Karpas-422 (cell line): ENCODE measurements at regions not wholly inside any gene's neighbourhood (a gene's known extent, or its start where the extent isn't known, plus 50 kb on each side); places are given as distances from the start of the nearest gene placed in this dataset.

Experiments
- DNase-seq: peaks from one replicate; pipeline ENCODE4 v3.0.0-alpha.2; 2015
- H2AFZ ChIP-seq: fragments of 200-600 bp; sonication (generic); 2 replicates; pipeline ENCODE4 v1.6.1; 2014; ENCODE audit warnings: antibody characterized with exemption, low read length, mixed read lengths
- H3K27ac ChIP-seq: fragments of 200-600 bp; sonication (generic); 2 replicates; pipeline ENCODE4 v1.5.1; 2014; ENCODE audit warnings: mild to moderate bottlenecking, low read length, moderate library complexity
- H3K27me3 ChIP-seq: fragments of 200-600 bp; sonication (generic); 2 replicates; pipeline ENCODE4 v1.6.1; 2014; ENCODE audit warnings: low read length, mixed read lengths
- H3K36me3 ChIP-seq: fragments of 200-600 bp; sonication (generic); 2 replicates; pipeline ENCODE4 v1.6.1; 2014; ENCODE audit warnings: low read length, mixed read lengths; ENCODE audit not compliant: insufficient read depth
- H3K4me1 ChIP-seq: fragments of 200-600 bp; sonication (generic); 2 replicates; pipeline ENCODE4 v1.6.1; 2014; ENCODE audit warnings: mild to moderate bottlenecking, low read length, mixed read lengths
- H3K4me2 ChIP-seq: fragments of 200-600 bp; sonication (generic); 2 replicates; pipeline ENCODE4 v1.6.1; 2014; ENCODE audit warnings: low read length, low read depth, mild to moderate bottlenecking; ENCODE audit not compliant: poor library complexity, severe bottlenecking
- H3K4me3 ChIP-seq: fragments of 200-600 bp; sonication (generic); 2 replicates; pipeline ENCODE4 v1.5.1; 2014; ENCODE audit warnings: mild to moderate bottlenecking, antibody characterized with exemption, low read length, mixed read lengths
- H3K79me2 ChIP-seq: fragments of 200-600 bp; sonication (generic); 2 replicates; pipeline ENCODE4 v1.6.1; 2014; ENCODE audit warnings: mild to moderate bottlenecking, low read length, mixed read lengths
- H3K9ac ChIP-seq: fragments of 200-600 bp; sonication (generic); 2 replicates; pipeline ENCODE4 v1.6.0; 2014; ENCODE audit warnings: low read length
- H3K9me2 ChIP-seq: fragments of 200-600 bp; sonication (generic), shearing (Covaris generic); replicated peaks from 2 replicates; pipeline ENCODE4 v1.6.0; 2014; ENCODE audit warnings: mild to moderate bottlenecking, low read length, moderate library complexity; ENCODE audit not compliant: insufficient read depth
- H3K9me3 ChIP-seq: fragments of 300-700, 200-600 bp; sonication (generic); 2 replicates; pipeline ENCODE4 v1.6.1; 2014; ENCODE audit warnings: low read length, mixed read lengths
- H4K20me1 ChIP-seq: fragments of 200-600 bp; sonication (generic); 2 replicates; pipeline ENCODE4 v1.6.1; 2014; ENCODE audit warnings: mild to moderate bottlenecking, antibody characterized with exemption, low read length, low read depth; ENCODE audit not compliant: insufficient read depth

DNA sequence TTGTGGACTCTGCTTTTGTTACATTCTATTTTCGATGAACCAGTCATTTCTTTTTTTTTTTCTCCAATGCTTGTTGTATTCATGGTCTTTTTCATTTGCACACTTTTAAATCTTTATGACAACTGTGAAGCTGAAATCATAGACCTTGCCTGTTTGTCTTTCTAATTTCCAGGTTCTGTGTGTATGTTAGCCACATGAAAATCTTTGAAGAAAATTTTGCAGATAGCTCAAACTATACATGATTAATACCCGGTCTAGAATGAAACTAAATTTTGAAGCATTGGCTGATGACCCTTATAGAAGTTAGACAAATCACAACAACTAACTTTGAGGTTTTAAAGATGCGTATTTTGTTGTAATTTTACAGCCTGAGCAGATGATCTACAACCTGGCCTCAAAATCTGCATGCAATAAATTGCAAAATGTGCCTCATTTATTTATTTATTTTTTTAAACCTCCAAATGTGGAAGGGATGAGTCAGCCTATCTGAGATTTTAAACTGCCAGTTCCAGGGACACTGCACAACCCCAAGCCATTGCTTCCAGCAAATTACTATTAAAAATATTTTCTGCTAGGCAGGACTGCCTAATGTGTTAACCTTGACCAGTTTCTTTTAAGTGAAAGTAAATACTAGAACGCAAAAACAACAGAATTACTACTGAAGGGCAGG, 96.3 kb upstream of the NAV3 start:
- H3K9me2 ChIP-seq: no peaks in the 10 kb centered on the region
- no peaks in the 10 kb centered on the region for H3K4me1 ChIP-seq
- H4K20me1 ChIP-seq: no peaks in the 10 kb centered on the region
- no peaks in the 10 kb centered on the region for H3K27me3 ChIP-seq
- no peak overlapping the region for H3K27ac ChIP-seq
- no peak overlapping the region for H2AFZ ChIP-seq
- no peaks in the 10 kb centered on the region for H3K36me3 ChIP-seq
- no peak for DNase-seq
- no peaks in the 10 kb centered on the region for H3K79me2 ChIP-seq
- no peak overlapping the region for H3K4me2 ChIP-seq
- H3K4me3 ChIP-seq: no peak overlapping the region
- no peaks in the 10 kb centered on the region for H3K9me3 ChIP-seq
- no peak overlapping the region for H3K9ac ChIP-seq

DNA sequence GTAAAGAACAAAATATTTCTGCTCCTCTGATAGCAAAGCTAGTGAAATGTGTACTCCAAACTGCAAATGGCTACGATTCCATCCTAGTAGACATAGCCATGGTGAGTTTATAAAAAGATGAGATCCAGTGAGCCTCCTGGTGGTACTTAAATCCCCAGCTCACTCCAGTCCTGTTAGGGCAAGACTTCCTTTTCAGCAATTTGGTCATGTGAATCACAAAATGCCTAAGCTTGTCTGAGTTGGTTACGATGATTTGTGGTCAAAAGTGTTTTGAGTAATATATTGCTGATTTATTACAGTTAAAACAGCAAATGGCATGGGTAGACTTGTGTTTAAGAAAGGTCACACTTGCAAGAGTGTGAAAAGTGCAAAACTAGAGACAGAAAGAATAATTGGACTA, 102.7 kb upstream of the NAV3 start:
- Histone ChIP-seq H3K36me3 (no peaks in the 10 kb centered on the region), H3K4me1 (no peaks in the 10 kb centered on the region), H3K9ac (no peak overlapping the region), H4K20me1 (no peaks in the 10 kb centered on the region), H3K9me3 (no peaks in the 10 kb centered on the region), H3K27ac (no peak overlapping the region), H2AFZ (no peak overlapping the region), H3K4me3 (no peak overlapping the region), H3K9me2 (no peaks in the 10 kb centered on the region), H3K27me3 (no peaks in the 10 kb centered on the region), H3K79me2 (no peaks in the 10 kb centered on the region), H3K4me2 (no peak overlapping the region)
- DNase-seq: peak; percentile 11

DNA sequence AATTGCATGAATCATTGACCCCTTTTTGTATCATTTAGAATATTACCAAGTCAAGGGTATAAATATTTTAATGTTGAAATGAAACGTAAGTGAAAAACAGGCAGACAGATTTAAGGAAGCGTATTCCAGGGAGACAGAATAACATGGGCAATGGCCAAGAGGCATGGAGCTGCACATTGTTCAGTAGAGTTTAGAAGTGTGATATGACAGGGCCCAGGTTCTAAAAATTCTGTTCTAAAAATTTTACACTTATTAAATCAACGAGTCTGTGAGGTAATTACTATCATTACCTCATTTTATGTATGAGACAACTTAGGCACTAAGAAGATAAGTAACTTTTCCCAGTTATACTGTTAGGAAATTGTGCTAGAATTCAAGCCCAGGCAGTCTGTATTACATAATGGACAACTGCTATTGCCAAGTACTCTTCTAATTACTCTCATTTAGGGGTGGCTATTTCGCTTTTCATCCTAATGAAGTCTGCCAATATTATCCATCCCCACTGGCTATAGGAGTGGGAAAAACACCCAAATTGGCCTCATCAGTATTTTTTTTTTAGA, 103.2 kb upstream of the NAV3 start:
- H2AFZ ChIP-seq: no peak overlapping the region
- H3K79me2 ChIP-seq: no peaks in the 10 kb centered on the region
- no peaks in the 10 kb centered on the region for H3K4me1 ChIP-seq
- H3K36me3 ChIP-seq: no peaks in the 10 kb centered on the region
- no peak overlapping the region for H3K4me3 ChIP-seq
- no peaks in the 10 kb centered on the region for H3K9me3 ChIP-seq
- DNase-seq: no peak
- H3K9ac ChIP-seq: no peak overlapping the region
- H3K4me2 ChIP-seq: no peak overlapping the region
- H4K20me1 ChIP-seq: no peaks in the 10 kb centered on the region
- H3K27me3 ChIP-seq: no peaks in the 10 kb centered on the region
- no peak overlapping the region for H3K27ac ChIP-seq
- no peaks in the 10 kb centered on the region for H3K9me2 ChIP-seq

DNA sequence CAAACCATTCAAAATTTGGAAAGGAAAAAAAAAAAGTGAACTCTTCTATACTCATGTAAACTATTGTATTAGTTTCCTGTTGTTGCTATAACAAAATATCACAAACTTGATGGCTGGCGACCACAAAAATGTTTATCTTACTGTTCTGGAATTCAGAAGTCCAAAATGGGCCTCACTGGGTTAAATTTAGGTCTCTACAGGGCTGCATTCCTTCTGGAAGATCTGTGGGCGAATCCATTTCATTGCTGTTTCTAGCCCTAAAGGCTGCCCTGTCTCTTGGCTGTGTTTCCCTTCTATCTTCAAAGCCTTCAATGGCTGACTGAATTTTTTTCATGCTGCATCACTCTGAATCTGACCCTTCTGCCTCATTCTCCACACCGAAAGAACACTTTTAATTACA, 105.1 kb upstream of the NAV3 start:
- H3K4me1 ChIP-seq: no peaks in the 10 kb centered on the region
- H3K9ac ChIP-seq: no peak overlapping the region
- no peaks in the 10 kb centered on the region for H3K79me2 ChIP-seq
- H3K27me3 ChIP-seq: no peaks in the 10 kb centered on the region
- no peak overlapping the region for H3K27ac ChIP-seq
- H3K9me2 ChIP-seq: no peaks in the 10 kb centered on the region
- no peak for DNase-seq
- no peak overlapping the region for H3K4me2 ChIP-seq
- no peaks in the 10 kb centered on the region for H3K9me3 ChIP-seq
- H3K4me3 ChIP-seq: no peak overlapping the region
- no peaks in the 10 kb centered on the region for H3K36me3 ChIP-seq
- H4K20me1 ChIP-seq: no peaks in the 10 kb centered on the region
- H2AFZ ChIP-seq: no peak overlapping the region

DNA sequence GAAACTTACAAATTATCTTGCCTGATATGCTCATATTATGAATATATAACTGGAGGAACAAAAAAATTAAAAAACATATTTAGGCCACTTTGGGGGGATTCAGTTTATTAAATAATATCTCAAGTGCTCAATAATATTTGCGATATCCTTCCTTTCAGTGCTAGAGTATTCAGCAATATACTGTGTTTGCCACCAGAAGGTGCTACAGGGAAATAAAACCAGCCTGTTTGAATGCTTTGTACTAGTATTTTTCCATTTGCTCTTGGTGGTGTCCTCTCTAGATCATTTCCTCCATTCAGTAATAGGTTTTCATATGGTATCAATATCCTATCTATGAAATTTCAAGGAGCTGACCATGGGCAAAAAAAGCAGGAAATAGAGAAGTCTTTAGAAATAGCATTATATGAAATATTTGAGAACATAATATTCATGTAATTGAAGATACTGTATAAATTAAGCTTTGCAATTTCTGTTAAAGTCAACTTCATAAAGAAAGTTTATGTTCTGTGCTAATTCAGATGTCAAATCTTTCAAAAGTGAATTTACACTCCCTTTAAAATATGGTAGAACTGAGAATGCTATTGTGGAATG, 106.2 kb upstream of the NAV3 start:
- H3K4me2 ChIP-seq: no peak overlapping the region
- no peaks in the 10 kb centered on the region for H3K9me2 ChIP-seq
- H3K4me3 ChIP-seq: no peak overlapping the region
- no peaks in the 10 kb centered on the region for H4K20me1 ChIP-seq
- H2AFZ ChIP-seq: no peak overlapping the region
- H3K9me3 ChIP-seq: no peaks in the 10 kb centered on the region
- peak; percentile 56 for DNase-seq
- H3K27ac ChIP-seq: no peak overlapping the region
- no peaks in the 10 kb centered on the region for H3K79me2 ChIP-seq
- no peaks in the 10 kb centered on the region for H3K4me1 ChIP-seq
- H3K27me3 ChIP-seq: no peaks in the 10 kb centered on the region
- H3K36me3 ChIP-seq: no peaks in the 10 kb centered on the region
- no peak overlapping the region for H3K9ac ChIP-seq

DNA sequence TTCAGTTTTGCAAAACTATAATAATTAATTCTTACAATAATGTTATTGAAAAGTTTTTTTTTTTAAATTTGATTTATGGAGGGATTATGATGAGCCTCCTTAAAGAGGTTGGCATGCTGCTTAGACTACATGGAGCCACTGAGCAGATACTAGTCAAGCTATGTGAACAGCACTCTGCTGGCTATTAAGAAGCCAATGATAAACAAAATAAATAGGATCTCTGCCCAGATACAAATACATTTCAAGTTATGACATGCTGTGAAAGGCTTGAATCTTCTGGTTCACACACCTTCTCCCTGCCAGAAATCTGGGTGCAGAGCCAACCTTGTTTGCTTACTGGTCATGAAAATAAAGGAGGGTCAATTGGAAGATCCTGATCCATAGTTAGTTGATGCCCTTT, 107.4 kb upstream of the NAV3 start:
- no peaks in the 10 kb centered on the region for H3K4me1 ChIP-seq
- no peaks in the 10 kb centered on the region for H3K27me3 ChIP-seq
- H3K27ac ChIP-seq: no peak overlapping the region
- H3K9me3 ChIP-seq: no peaks in the 10 kb centered on the region
- H4K20me1 ChIP-seq: no peaks in the 10 kb centered on the region
- no peak overlapping the region for H3K9ac ChIP-seq
- no peak for DNase-seq
- H3K36me3 ChIP-seq: no peaks in the 10 kb centered on the region
- H3K79me2 ChIP-seq: no peaks in the 10 kb centered on the region
- no peak overlapping the region for H3K4me3 ChIP-seq
- H3K4me2 ChIP-seq: no peak overlapping the region
- no peak overlapping the region for H2AFZ ChIP-seq
- H3K9me2 ChIP-seq: no peaks in the 10 kb centered on the region

DNA sequence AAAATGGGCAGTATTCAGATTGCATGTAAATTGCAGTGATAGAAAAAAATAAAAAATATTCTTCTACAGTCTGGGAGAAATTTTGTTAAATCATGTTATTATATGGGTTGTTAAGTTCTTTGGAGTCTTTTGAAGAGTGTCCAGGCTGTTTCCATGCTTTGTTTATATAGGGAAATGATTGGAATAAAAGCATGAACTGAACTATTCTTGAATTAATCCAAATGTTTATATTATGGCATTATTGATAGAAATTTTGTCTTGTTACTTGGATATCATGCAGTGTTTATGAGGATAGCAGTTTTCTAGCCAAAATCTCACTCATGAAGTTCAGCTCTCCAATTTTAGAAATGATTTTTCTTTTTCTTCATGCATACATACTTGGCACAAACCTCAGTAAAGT, 108.2 kb upstream of the NAV3 start:
- Histone ChIP-seq H3K79me2 (no peaks in the 10 kb centered on the region), H2AFZ (no peak overlapping the region), H3K9me3 (no peaks in the 10 kb centered on the region), H3K9me2 (no peaks in the 10 kb centered on the region), H3K4me2 (no peak overlapping the region), H3K36me3 (no peaks in the 10 kb centered on the region), H3K27me3 (no peaks in the 10 kb centered on the region), H3K4me1 (no peaks in the 10 kb centered on the region), H3K27ac (no peak overlapping the region), H4K20me1 (no peaks in the 10 kb centered on the region), H3K9ac (no peak overlapping the region), H3K4me3 (no peak overlapping the region)
- DNase-seq: no peak

DNA sequence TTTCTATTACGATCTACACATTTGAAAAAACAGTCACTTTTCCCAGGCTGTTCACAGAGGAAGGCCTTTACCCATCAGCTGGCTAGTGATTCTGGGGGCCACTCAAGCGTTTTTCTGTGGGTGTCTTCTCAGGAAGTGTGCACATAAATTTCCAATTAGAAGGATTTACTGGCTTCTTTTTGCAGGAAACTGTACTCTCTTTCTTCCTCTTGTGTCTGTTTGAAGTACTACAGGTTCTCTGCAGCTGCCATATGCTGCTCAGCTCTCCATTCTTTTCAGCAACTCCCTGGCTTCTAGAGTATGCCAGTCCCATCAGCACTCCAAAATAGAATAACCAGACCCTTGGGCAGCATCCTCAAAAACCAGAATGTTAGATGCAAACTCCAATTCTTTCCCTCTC, 110.4 kb upstream of the NAV3 start:
- H3K4me3 ChIP-seq: no peak overlapping the region
- H3K79me2 ChIP-seq: no peaks in the 10 kb centered on the region
- H4K20me1 ChIP-seq: no peaks in the 10 kb centered on the region
- H3K9me3 ChIP-seq: no peaks in the 10 kb centered on the region
- H3K27ac ChIP-seq: no peak overlapping the region
- no peaks in the 10 kb centered on the region for H3K9me2 ChIP-seq
- no peaks in the 10 kb centered on the region for H3K4me1 ChIP-seq
- H2AFZ ChIP-seq: no peak overlapping the region
- H3K36me3 ChIP-seq: no peaks in the 10 kb centered on the region
- no peak overlapping the region for H3K4me2 ChIP-seq
- no peak for DNase-seq
- H3K9ac ChIP-seq: no peak overlapping the region
- H3K27me3 ChIP-seq: no peaks in the 10 kb centered on the region
